Cerebellar cortex (tissue), 1 donor: ENCODE measurements at regions not wholly inside any gene's neighbourhood (a gene's known extent, or its start where the extent isn't known, plus 50 kb on each side); places are given as distances from the start of the nearest gene placed in this dataset.

ENCODE experiments used
- DNase-seq: peaks from one replicate; pipeline ENCODE4 v3.0.0-alpha.2; 2015; ENCODE audit warnings: low spot score

DNA sequence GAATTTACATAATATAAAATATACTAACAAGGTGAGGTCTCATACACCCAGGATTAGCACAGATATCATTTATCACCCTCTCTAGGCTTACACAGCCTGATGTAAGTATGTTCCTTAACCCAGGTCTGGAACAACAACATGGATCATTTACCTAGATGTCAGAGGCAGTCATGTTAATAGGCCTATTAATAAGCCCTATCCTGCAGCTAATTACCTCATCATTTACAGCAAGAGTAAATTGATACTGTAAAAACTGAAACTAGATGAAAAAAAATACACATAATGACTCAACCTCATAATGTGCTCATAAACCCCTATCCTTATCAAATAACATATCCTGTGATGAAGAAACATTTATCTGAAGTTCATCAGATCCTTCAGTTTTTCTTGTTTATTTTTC, 334.3 kb upstream of the MANEA start:
- no peak for DNase-seq

GRCh38 chr6:95244751-95245150, 332.6 kb upstream of the MANEA start:
- DNase-seq: no peak

DNA sequence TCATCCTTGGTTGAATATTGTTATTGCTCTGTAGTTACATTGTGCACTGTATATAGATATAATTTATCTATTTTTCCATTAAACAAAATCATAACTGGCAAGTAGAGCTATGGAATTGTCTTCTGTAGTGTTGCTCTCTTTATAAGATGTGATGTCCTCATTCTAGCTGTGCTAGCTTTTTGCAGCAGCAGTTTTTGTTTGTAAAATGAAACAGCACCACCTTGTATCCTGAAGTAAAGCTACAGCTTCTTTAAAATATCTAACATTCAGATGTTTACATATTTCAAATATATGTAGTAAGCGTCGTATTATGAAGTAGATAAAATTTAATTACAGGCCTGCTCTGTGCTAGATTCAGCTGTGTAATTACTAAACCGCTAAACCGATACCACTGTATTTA, 328.8 kb upstream of the MANEA start:
- DNase-seq: peak; percentile 12

GRCh38 chr6:95249175-95249574, 328.2 kb upstream of the MANEA start:
- no peak for DNase-seq

DNA sequence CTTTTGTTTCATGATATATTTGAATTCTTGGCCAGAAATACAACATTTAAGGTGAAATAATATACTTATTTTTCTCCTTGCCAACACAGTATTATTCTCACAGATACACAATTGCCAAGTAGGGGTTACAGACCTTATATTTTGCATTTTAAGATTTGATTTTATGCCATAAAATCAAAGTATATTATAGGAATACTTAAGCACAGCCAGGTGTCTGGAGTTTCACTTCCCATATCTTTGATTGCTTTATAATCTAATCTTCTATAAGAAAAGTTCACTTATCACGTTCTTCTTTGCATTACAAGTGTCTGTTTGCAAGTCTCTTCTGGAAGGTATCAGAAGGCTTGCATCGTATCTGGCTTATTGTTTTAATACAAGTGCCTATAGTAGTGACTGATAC, 327.7 kb upstream of the MANEA start:
- no peak for DNase-seq

GRCh38 chr6:95263840-95264239, 313.5 kb upstream of the MANEA start:
- DNase-seq: no peak

DNA sequence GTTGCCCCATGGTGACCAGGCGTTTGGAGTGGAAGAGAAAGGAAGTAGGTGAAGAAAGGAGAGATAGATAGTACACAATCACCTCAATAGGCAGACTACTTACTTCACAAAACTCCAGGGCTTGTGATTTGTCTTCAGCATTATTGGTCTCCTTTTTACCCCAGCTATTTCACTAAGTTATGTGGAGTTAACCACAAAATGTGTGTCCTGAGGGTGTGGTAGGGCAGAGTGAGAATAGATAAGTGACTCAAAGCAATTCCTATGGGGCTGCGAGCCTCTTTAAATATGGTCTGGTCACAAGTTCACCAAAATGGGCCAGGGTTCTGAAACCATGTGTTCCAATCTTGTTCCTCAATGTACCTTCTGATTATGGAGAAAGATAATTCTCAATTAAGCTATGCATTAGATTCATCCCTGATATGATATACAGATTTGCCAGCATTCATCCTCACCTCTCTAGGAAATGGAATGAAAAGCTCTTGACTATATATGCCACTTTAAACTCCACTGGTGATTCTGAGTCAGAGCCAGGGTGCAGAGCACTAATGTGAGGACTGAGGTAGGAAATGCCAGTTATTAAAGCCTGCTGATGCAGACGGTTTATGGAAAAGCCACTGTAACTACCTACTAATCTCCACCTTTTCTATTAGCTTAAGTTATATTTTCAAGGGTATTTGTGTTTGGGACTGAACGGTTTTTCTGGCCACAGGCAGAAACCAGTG, 310.6 kb upstream of the MANEA start:
- DNase-seq: no peak

GRCh38 chr6:95274686-95275235, 302.6 kb upstream of the MANEA start:
- no peak for DNase-seq

DNA sequence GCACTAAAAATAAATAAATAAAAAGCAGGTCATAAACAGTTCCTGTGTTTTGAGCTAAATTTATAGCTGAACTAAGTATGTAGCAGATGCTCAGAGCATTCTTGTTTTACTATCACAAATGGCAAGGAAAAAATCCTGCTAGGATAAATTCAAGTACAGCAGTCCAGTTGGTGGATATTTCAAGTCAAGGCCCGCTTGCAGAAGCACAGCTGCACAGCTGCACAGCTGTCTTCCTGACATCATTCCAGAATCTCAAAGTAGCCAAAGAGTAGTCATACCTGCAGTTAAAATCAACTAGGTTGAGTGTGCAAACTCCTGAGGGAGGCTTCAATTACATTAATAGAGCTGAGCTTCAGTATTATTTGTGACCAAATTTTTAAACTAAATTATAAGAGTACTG, 297.7 kb upstream of the MANEA start:
- no peak for DNase-seq

GRCh38 chr6:95280686-95281273, 296.6 kb upstream of the MANEA start:
- DNase-seq: no peak

DNA sequence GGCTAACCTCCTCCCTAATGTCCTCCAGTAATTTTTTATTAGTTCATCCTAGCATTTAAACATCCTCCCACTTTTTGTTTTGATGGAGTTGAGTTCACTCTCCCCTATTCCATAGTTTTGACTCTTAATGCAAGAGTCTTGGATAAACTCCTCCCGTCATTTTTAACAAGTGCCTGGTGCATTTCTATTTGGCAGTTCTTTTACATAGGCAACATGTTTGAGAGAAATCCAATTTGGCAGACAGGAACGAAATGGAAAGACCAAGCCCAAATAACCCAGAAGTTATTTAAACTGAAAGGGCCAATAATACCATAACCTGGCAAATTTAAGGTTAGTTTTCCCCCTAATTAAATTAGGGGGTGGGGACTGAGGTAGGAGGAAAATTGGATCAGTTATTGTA, 291.5 kb upstream of the MANEA start:
- no peak for DNase-seq

DNA sequence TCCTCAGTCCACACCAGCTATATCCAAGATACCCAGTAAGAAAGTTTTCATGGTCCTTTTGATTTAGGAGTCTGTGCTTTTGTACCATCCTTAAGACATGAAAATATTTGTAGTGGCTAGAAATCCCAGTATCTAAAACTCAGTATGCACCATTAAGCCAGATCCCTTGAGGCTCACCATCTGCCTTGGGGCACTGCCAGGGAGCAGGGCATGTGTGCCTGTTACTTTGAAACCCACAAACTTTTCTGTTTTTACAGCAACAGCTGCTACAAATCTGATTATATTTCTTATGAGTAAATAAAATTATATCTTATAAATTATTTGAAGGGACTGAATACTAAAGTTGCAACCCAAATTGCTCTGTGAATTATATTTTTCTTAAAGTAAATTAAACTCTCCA, 290.5 kb upstream of the MANEA start:
- DNase-seq: no peak

DNA sequence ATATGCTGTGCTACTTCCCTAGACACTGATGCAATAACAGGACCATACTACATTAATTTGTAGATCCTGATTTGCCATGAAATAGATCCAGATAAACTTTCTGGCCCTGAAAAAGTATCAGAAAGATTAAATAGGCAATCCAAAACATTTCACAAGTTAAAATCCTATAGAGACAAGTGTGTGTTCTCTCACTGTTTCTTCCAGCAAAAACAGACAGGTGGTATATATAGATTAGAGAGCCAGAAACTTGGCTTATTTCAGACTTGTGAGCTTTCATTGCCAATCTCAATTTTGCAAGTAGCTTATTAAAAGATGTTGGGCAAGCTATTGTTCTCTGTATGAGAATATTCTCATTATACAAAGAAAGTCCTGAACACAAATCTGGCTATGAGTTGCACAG, 289.1 kb upstream of the MANEA start:
- no peak for DNase-seq

DNA sequence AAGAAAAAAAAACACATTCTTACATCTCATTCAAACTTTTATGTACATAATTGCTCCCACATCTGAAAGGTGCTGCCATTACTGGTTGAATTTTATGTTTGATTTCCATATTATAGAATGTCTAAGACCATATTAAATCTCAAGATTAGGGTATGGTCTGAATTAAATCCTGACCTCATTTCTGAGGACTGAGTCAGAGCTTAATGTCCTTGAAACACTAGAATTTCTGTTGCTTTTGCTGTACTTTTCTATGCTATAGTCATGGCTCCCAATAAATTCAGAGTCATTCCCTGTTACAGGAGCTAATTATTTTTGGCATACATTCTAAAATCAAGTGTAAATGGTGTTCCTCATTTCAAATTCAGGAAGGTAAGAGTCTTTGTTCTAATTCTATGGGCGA, 285.3 kb upstream of the MANEA start:
- DNase-seq: no peak

DNA sequence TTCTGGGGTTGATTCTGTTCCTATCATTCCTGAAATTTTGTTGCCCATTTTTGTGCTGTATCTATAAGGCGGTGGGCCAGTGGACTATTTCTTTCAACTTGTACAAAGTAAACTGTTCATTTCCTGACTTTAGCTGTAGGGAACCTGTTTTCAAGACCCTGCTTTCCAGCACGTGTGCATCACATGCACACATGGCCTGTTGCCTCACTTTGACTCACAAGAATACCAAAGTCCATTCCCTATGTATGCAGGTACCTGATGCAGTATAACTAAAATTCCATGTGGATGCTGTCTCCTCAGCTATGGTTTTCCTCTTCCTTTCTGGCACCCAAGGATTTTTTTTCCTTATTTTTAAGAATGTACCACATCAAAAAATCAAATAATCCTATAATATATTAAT, 284.1 kb upstream of the MANEA start:
- DNase-seq: no peak

DNA sequence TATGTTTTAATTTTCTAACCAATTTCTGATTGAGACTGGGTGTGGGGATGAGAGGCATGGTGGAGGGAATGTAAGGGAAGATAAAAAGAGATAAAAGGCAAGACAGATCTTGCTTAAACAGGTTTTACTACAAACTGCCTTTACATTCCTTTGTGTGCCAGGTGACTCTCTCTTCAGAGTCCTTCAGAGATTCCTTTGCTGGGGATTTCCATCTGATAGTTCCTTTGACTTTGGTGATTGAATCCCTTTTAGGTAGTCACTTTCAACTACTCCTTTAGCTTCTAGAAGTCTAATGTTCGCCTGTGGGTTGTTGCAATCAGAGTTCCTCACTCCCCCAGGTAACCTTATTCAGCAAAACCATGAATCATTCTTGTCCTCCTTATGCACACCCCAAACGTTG, 283.3 kb upstream of the MANEA start:
- no peak for DNase-seq

DNA sequence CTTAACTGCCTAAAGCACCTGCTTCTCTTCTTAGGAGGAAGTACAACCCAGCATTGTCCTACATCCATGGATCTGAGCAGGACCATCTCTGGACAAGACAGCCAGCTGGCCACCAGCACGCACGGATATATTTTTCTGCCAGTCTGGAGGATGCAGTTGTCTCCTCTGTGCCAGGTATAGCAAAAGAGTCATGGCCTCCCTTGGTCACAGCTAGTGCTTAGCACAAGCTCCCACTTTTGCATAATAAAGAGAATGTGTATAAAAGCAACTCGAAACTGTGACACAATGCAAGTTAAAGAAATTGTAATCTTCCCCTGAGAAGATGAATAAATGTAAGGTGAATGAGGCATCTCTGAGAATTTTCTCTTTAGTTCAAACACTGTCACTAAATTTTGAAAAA, 267.8 kb upstream of the MANEA start:
- DNase-seq: no peak

DNA sequence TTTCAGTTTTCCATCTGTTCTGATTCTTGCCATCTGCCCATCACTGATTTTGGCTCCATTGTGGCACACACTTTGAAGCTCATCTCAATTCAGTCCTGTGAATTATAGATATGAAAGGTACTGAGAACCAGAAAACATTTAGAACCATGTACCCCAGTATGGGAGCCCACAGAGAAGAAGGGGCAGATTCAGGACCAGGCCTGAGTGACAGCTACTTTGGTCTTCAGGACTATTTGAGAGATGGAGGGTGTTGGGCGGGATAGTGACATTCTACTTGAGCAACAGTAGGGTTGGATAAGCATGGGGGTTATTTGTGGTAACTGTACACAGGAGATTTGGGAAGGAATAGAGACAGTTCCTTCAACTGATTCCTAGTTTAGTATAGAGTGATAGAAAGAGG, 259.2 kb upstream of the MANEA start:
- no peak for DNase-seq

DNA sequence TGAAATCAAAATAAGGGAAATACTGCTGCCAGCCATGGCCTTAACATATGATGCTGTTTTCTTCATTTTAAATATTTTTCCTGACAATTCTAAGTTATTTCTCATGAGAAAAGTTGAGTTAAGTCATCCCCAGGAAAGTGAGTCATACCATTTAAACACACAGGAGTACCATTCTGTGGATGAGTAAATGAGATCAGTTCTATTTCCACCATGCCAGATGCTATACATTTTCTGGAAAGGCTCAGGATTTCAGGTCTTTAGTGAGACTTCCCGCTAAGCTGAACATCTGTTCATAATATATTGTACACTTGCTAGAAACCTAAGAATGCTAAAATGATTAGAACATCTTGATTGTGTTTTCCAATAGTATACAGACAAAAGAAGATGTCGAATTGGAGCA, 256.2 kb upstream of the MANEA start:
- no peak for DNase-seq

- no peak for DNase-seq
Measured at GRCh38 chr6:95325916-95326315, 251.4 kb upstream of the MANEA start.

GRCh38 chr6:95328231-95328630, 249.1 kb upstream of the MANEA start:
- DNase-seq: no peak

GRCh38 chr6:95352064-95352795, 225.1 kb upstream of the MANEA start:
- no peak for DNase-seq

DNA sequence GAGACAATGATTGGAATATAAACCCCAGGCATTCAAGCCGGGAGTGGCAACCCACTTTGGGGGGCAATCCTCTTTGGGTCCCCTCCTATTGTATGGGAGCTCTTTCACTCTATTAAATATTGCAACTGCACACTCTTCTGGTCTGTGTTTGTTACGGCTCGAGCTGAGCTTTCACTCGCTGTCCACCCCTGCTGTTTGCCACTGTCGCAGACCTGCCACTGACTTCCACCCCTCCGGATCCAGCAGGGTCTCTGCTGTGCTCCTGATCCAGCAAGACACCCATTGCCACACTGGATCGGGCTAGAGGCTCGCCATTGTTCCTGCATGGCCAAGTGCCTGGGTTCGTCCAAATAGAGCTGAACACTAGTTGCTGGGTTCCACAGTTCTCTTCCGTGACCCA, 222.8 kb upstream of the MANEA start:
- DNase-seq: no peak
